ENCODE measurements at regions not wholly inside any gene's neighbourhood (a gene's known extent, or its start where the extent isn't known, plus 50 kb on each side); places are given as distances from the start of the nearest gene placed in this dataset.

- DNase-seq (ENCODE audit: extremely low spot score, insufficient read length, low read depth) (no peak), FAIRE-seq (no peak)
Observed at GRCh38 chr16:64738321-64738960, 383.4 kb downstream of the CDH11 start.

- DNase-seq (ENCODE audit: extremely low spot score, insufficient read length, low read depth) = no peak
- FAIRE-seq = no peak
Observed at GRCh38 chr16:64736857-64737256, 385.0 kb downstream of the CDH11 start.

GRCh38 chr16:64731891-64732290 is 390.0 kb downstream of the CDH11 start:
- DNase-seq (ENCODE audit: extremely low spot score, insufficient read length, low read depth) (no peak), FAIRE-seq (no peak)

- FAIRE-seq = no peak
- DNase-seq (ENCODE audit: extremely low spot score, insufficient read length, low read depth) = no peak
Observed at GRCh38 chr16:64730261-64730660, 391.6 kb downstream of the CDH11 start.

GRCh38 chr16:64724339-64724738 is 397.5 kb downstream of the CDH11 start:
- DNase-seq (ENCODE audit: extremely low spot score, insufficient read length, low read depth) (no peak), FAIRE-seq (no peak)

GRCh38 chr16:64718486-64718885 is 403.4 kb downstream of the CDH11 start:
- DNase-seq (ENCODE audit: extremely low spot score, insufficient read length, low read depth) (no peak), FAIRE-seq (no peak)

GRCh38 chr16:64717871-64718270 is 404.0 kb downstream of the CDH11 start:
- DNase-seq (ENCODE audit: extremely low spot score, insufficient read length, low read depth) = no peak
- FAIRE-seq = no peak

- DNase-seq (ENCODE audit: extremely low spot score, insufficient read length, low read depth) (no peak), FAIRE-seq (no peak)
Observed at GRCh38 chr16:64715624-64716023, 406.2 kb downstream of the CDH11 start.

- FAIRE-seq (no peak), DNase-seq (ENCODE audit: extremely low spot score, insufficient read length, low read depth) (no peak)
Observed at GRCh38 chr16:64712026-64712425, 409.8 kb downstream of the CDH11 start.

- DNase-seq (ENCODE audit: extremely low spot score, insufficient read length, low read depth) = no peak
Observed at GRCh38 chr16:64711596-64711995, 410.3 kb downstream of the CDH11 start.

GRCh38 chr16:64711026-64711425 is 410.8 kb downstream of the CDH11 start:
- FAIRE-seq = no peak

More at GRCh38 chr16:64711596-64711995, 410.3 kb downstream of the CDH11 start:
- FAIRE-seq = no peak

GRCh38 chr16:64705443-64705842 is 416.4 kb downstream of the CDH11 start:
- no peak for FAIRE-seq
- no peak for DNase-seq (ENCODE audit: extremely low spot score, insufficient read length, low read depth)

More at GRCh38 chr16:64711026-64711425, 410.8 kb downstream of the CDH11 start:
- DNase-seq (ENCODE audit: extremely low spot score, insufficient read length, low read depth) = no peak

GRCh38 chr16:64704386-64704785 is 417.5 kb downstream of the CDH11 start:
- FAIRE-seq (no peak), DNase-seq (ENCODE audit: extremely low spot score, insufficient read length, low read depth) (no peak)

GRCh38 chr16:64702415-64702814 is 419.4 kb downstream of the CDH11 start:
- DNase-seq (ENCODE audit: extremely low spot score, insufficient read length, low read depth) (no peak), FAIRE-seq (no peak)

GRCh38 chr16:64700628-64701027 is 421.2 kb downstream of the CDH11 start:
- no peak for DNase-seq (ENCODE audit: extremely low spot score, insufficient read length, low read depth)
- no peak for FAIRE-seq

GRCh38 chr16:64696866-64697265 is 425.0 kb downstream of the CDH11 start:
- DNase-seq (ENCODE audit: extremely low spot score, insufficient read length, low read depth) = no peak
- FAIRE-seq = no peak

- DNase-seq (ENCODE audit: extremely low spot score, insufficient read length, low read depth) = no peak
- no peak for FAIRE-seq
Observed at GRCh38 chr16:64695684-64696083, 426.2 kb downstream of the CDH11 start.

GRCh38 chr16:64693946-64694345 is 427.9 kb downstream of the CDH11 start:
- DNase-seq (ENCODE audit: extremely low spot score, insufficient read length, low read depth) (no peak), FAIRE-seq (no peak)

GRCh38 chr16:64687786-64688185 is 434.1 kb downstream of the CDH11 start:
- no peak for FAIRE-seq

GRCh38 chr16:64687123-64687522 is 434.7 kb downstream of the CDH11 start:
- FAIRE-seq = no peak

More at GRCh38 chr16:64687786-64688185, 434.1 kb downstream of the CDH11 start:
- DNase-seq (ENCODE audit: extremely low spot score, insufficient read length, low read depth) = no peak

GRCh38 chr16:64679976-64680690 is 441.7 kb downstream of the CDH11 start:
- DNase-seq (ENCODE audit: extremely low spot score, insufficient read length, low read depth) (no peak), FAIRE-seq (no peak)

More at GRCh38 chr16:64687123-64687522, 434.7 kb downstream of the CDH11 start:
- no peak for DNase-seq (ENCODE audit: extremely low spot score, insufficient read length, low read depth)

GRCh38 chr16:64669573-64669972 is 452.3 kb downstream of the CDH11 start:
- FAIRE-seq (no peak), DNase-seq (ENCODE audit: extremely low spot score, insufficient read length, low read depth) (no peak)
